ENCODE measurements at regions not wholly inside any gene's neighbourhood (a gene's known extent, or its start where the extent isn't known, plus 50 kb on each side); places are given as distances from the start of the nearest gene placed in this dataset.
"Not testable (repeated sequence)": the region's sequence is repeated elsewhere in the genome, so short reads cannot be mapped to it uniquely, and the experiment has no call there.

DNA sequence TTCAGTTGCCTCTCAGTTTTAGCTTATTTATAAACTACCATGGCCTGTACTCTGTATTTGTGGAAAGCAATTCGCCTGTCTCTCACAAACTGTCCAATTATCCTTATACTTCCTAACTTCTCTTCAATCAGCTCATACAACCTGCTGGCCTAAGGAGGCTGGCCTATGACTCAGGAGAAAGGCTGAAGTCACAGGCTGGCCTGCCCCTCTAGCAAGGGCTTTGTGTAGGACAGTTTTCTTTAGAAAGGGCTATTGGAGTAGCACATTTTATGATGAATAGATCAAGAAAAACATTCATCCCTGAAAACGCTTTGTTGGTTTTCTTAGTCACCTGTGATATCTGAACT, 988.7 kb upstream of the ARRDC3 start:
- DNase-seq (ENCODE audit: low read depth) = no peak

DNA sequence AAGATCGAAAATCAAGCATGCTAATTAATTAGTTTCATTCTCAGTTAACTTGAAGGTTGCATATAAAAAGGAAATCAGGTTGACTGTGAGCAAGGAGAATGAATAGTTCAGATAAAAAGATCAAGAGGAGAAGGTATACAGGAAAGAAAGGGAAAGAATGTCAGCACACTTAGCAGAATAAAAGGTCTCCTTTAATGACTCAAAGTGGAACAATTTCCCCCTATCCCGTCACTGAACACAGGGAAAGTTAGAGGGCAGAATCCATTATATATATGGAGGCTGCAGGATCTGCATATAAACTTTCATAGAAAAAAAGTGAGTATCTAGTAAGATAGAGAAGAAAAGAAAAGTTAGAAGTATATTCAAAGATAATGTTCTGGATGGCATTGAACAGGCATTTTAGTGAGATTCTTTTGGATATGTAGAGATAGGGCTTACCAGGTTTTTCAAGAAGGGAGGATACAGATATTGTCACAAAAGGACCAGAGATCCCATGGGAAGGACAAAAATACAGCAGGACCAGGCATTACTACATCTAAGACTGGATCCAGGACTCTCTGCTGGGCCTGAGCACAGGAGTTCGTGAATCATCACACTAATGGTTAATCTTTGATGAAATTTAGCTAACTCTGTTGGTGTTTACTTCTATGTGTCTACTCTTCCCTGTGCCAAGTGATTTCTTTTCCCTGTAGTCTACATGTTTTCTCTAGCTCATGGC, 988.2 kb upstream of the ARRDC3 start:
- DNase-seq (ENCODE audit: low read depth) = no peak

DNA sequence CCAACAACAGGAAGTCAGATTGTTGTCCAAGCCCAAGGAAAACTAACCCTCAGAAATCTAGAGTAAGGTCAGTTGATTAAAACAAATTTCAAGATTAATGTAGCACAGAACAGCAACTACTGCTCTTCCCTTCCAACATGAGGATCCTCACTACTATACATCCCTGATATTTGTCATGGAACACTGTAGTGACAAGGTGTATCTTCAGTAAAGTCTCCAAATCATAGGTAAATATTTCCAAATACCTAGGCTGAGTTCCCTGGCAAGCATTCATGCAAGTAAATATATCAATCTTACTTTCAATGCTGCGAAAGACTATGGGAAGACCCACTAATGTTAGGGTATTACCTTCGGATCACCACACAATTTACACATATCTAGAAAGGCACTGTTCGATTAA, 986.9 kb upstream of the ARRDC3 start:
- DNase-seq (ENCODE audit: low read depth) = no peak

DNA sequence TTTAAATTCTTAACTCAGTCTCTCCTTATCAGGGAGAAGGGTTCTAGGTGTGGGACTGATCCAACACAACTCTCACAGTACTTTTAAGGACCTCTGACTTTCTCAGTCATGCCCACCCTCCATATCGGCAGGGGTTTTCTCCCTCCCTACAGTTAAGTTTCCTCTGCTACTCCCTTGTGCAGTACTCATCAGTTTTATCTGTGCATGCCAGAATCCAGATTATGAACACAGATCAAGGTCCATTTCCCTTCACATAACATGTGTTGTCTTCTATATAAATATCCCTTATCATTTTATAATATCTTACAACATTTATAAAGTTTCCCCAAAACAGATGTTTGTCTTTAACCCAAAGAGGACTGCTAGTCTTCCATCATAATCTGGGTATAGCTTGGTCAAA, 986.5 kb upstream of the ARRDC3 start:
- DNase-seq (ENCODE audit: low read depth) = no peak

DNA sequence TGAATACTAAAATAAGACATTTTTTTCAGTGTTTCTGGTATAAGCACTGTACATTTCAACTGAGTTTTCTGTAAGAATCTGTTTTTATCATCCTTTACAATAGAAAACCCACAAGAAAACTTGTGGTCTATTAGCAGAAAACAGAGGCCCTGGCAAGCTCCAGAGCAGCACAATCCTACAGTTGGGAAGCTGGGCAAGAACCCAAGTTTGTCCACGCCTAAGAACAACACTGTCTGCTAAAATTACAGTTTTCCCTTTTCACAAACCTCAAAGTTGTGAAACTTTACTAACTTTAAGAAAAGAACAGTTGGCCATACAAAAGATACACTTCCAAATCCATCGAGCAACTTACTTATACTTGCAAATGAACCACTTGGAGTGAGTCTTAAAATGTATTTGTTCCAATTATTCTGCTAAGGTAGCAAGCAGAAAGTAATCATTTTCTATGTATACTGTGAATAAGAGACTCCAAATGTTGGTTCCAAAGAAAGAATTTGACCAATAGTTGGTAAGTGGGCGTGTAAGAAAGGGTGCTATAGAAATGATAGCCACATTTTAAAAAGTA, 982.0 kb upstream of the ARRDC3 start:
- DNase-seq (ENCODE audit: low read depth) = peak; percentile 81

DNA sequence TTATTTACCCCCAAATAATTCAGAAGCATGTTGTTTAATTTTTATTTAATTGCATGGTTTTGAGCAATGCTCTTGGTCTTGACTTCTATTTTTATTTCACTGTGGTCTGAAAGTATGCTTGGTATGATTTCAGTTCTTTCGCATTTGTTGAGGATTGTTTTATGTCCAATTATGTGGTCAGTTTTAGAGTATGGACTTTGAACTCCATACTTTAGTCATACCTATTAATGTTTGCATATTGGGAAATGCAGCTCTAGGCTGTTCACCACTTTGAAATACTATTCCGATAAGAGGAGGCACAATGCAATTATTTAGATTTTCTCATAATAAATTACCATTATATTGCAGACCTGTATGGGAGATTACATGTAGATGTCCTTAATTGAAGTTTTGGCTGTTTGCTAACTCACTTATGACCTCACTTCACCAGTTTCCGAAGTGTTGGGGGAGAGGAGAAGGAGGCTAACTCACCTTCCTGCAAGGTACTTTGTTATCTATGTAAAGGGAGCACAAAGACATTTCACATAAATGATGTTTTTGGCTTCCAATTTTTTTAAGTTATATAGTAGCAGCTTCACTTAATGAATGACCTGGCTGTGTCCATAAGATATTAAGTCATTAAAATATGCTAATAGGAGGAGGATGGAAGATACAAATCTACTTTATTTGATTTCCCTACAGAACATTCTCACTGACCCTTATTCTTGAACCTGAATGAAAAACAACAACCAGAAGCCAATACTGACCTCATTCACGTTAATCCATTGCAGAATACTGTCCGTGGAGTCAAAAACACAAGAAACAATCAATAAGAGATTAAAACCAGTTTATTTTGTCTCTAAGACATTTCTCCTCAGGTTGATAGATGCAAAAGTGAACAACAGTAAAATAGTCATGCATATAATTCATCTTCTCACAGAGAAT, 970.3 kb upstream of the ARRDC3 start:
- no peak for DNase-seq (ENCODE audit: low read depth)

DNA sequence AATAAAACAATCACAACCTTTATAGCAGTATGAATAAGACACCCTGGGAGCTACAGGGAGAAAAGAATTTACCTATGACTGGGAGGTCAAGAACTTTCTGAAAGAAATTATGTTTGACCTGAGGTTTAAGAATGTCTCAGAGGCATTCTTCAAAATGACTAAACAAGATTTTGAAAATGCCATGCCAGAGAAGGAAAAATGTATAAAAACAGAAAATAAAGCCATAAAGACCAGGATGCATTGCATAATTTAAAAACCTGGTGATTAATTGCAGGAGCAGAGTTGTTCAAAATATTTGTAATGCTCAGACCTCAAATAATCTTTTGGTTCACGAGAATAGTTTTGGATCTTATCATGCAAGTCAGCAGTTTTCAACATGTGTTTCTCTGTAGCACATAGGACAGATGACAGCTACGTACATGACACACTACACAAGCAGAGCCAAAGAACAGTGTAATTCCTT, 954.7 kb upstream of the ARRDC3 start:
- DNase-seq (ENCODE audit: low read depth) = no peak

DNA sequence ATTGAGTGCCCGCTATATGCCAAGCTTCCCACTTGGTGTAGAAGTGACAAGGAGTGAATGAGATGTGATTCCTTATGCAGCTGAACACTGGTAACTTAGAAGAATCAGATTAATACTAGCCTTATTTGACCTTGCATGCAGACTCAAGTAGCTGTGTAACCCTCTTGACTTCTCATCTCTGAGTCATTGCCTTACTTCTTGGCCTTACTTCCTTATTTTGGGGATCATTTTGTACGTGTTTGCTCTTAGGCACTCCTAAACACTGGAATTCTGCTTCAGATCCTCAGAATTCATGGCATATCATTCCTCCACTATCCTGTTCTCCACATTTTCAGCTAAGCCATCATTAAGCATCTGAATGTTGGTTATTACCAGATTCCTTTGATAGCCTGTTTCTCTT, 948.9 kb upstream of the ARRDC3 start:
- DNase-seq (ENCODE audit: low read depth) = no peak

DNA sequence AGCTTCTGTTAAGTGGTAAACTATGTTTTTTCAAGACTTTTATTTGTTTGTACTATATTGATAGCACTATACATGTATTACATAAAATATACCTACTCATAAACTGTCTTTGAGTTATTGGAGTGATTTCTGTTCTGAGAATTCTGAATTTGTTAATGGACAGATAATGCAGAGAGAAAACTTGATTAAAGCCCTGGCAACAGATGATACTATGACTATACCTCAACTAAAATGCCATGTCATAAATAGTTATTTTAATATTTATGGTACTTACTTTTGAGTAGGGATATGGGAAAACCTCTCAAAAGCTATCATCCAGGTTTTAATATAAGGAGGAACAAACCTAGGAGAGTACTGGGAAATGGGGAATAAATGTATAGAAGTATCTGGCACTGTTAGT, 947.2 kb upstream of the ARRDC3 start:
- DNase-seq (ENCODE audit: low read depth) = no peak

DNA sequence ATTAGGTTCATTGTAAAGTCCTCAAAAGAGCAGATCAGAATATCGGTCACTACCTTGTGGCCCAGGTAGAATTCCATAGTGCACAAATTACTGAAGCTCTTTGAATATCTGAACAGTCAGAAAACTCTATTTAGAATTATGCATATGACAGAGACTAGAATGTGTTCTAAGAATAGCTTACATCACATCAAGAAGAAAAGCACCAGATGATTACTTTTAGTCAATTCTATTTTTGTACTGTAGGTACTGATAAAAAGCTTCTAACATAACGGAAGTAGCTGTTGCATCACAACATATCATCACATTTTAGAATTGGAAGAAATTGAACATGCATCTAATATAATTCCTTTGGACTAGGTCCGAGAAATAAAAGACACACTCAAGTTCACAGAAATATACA, 946.6 kb upstream of the ARRDC3 start:
- DNase-seq (ENCODE audit: low read depth) = no peak

DNA sequence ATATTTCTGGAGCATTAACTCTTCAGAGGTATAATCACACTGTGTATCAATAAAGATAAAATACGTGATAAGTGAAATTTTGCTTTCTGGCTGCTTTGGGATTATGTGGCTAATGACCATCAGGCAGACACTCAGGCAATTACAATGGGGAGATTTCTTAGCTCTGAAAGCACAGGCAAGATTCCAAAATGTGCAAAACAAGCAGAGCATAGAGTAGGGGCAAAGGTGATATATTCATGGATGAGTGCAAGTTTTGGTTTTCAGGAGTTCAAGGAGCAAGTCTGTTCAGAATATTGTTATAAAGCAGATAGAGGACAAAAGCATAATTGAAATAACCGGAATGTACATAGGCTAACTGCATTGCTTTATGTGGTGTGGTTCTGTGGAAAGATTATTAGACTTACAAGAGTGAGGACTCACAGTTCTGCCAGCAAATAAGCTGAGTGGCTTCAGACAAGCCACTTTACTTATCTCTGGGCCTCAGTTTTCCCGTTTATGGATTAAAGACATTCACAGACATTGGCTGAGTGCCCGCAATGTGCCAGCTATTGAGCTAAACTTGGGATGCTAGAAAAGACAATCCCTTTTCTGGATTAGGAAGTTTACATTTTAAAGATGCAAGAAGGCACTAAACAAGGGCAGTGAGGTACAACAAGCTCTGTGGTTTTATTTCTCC, 945.6 kb upstream of the ARRDC3 start:
- no peak for DNase-seq (ENCODE audit: low read depth)

DNA sequence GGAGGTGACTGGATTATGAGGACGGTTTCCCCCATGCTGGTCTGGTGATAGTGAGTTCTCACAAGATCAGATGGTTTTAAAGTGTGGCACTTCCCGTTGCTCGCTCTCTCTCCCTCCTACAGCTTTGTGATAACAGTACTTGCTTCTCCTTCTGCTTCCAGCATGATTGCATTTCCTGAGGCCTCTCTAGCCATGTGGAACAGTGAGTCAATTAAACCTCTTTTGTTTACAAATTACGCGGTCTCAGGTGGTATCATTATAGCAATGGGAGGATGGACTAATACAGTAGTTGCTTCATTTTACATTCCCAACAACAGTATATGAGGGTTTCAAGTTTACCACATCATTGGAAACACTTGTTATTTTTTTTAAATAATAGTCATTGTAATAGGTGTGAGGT, 937.3 kb upstream of the ARRDC3 start:
- no peak for DNase-seq (ENCODE audit: low read depth)

DNA sequence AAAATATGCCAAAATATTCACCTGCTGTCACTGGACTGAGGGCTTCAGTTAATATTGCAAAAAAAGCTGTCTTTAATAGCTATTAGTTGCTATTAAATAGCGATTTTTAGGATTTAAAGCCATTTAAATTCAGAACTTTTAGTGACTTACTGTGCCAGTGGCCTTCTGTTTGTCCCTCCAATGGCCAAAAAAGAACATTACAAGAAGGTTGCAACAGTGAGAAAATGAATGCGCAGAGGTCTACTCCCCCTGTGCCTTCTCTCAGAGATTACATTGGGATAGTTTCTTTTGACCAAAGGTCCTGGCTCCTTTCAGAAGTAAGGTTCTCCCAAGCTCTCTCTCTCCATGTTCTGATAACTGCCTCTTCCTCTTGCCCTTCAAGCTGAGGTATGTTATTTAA, 930.3 kb upstream of the ARRDC3 start:
- no peak for DNase-seq (ENCODE audit: low read depth)

DNA sequence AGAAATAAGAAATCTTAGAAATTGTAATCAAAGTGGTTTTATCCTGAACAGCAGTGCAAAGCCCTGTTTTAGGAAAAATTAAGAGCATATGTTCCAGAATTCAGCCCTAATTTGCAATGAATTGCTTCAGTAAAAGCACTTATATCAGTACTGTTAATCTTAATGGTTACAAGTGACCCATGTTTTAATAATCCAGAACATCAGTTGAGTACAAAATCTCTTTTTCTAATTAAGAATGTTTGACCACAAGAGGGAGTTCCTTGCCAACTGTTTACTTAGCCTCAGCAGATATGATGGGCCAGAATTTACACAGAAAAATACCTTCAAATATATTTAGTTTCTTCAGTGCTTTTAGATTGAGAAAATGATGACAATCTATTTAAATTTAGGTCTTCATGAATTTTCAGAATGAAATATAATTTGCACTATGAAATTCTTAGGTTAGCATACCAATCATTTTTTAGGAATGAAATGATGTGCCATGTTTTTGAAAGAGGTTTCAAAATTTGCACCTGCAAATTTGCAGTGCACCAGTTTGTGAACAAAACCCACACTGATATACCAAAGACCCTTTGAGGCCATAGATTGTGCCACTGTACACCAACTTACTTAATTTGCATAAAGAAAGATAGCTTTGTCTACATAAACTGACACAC, 926.3 kb upstream of the ARRDC3 start:
- DNase-seq (ENCODE audit: low read depth) = peak; percentile 48

DNA sequence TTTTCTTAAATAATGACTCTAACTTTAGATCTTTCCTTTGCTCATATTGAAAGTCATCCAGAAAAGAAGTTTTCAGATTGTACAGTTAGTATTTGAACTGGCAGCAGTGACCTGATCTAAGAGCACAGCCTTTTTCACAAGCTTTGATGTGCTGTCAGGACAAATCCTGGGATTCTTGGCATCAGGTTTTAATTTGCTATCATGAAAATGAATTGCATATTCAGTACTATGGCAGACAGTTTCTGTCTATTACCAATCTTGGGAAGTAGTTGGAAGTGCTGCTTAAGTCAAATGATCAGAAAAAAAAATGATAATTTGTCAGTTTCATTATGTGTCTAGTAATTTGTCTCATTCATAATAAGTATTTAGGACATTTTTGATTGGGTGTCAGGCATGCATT, 925.6 kb upstream of the ARRDC3 start:
- no peak for DNase-seq (ENCODE audit: low read depth)

DNA sequence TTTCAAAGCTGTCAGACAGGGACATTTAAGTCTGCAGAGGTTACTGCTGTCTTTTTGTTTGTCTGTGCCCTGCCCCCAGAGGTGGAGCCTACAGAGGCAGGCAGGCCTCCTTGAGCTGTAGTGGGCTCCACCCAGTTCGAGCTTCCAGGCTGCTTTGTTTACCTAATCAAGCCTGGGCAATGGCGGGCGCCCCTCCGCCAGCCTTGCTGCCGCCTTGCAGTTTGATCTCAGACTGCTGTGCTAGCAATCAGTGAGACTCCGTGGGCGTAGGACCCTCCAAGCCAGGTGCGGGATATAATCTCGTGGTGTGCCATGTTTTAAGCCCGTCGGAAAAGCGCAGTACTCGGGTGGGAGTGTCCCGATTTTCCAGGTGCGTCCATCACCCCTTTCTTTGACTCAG, 919.2 kb upstream of the ARRDC3 start:
- DNase-seq (ENCODE audit: low read depth) = not testable (repeated sequence)

DNA sequence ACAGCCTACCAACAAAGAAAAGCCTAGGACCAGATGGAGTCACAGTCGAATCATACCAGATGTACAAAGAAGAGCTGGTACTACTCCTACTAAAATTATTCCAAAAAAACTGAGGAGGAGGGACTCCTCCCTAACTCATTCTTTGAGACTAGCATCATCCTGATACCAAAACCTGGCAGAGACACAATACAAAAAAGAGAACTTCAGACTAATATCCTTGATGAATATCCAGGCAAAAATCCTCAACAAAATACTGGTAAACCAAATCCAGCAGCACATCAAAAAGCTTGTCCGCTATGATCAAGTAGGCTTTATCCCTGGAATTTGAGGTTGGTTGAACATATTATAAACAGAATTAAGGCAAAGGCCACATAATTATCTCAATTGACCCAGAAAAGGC, 900.4 kb upstream of the ARRDC3 start:
- DNase-seq (ENCODE audit: low read depth) = no peak

DNA sequence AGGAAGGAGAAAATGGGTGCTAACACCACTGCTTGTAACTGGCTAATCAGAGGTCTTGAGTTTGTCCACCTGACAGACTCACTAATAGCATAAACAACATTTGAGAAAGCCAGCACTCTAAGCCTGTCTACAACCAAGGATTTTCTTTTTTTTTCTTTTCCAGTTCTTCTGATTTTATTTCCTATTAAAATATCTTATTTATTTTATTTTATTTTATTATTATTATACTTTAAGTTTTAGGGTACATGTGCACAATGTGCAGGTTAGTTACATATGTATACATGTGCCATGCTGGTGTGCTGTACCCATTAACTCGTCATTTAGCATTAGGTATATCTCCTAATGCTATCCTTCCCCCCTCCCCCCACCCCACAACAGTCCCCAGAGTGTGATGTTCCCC, 888.6 kb upstream of the ARRDC3 start:
- not testable (repeated sequence) for DNase-seq (ENCODE audit: low read depth)

DNA sequence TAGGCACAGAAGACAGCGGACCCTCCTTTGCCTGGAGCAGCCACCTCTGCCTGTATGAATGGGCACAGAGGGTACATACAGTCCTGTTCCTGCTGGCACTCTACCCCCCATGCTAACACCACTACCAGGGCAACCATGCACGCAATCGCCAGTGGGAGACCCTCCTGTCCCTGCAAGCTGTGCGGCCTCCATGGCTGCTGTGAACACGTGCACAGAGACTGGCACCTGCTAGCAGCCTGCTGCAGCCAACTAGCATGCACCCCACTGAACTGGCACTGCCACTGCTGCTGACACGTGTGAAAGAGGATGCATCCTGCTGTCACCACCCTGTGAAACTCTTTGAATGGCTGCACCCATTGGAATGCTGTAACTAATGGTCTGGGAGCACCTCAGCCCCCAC, 885.2 kb upstream of the ARRDC3 start:
- DNase-seq (ENCODE audit: low read depth) = no peak

DNA sequence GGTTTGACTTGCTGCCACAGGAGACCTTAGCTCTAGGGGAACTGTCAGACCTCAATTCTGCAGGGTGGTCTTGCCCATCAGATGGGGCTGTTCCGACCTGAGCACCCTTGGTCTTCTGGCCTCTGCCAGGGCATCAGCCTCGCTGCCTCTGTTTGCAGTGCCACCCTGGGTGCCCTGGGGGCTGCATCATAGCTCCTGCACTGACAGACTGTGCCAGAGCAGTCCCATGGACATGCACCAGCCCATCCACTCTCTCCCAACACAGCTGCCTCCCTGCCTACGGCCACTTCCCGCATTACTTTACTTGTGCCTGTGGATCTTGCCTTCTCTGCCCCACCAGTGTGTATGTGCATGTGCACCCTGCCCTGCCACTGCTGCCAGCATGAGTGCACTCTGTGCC, 884.7 kb upstream of the ARRDC3 start:
- DNase-seq (ENCODE audit: low read depth) = no peak

DNA sequence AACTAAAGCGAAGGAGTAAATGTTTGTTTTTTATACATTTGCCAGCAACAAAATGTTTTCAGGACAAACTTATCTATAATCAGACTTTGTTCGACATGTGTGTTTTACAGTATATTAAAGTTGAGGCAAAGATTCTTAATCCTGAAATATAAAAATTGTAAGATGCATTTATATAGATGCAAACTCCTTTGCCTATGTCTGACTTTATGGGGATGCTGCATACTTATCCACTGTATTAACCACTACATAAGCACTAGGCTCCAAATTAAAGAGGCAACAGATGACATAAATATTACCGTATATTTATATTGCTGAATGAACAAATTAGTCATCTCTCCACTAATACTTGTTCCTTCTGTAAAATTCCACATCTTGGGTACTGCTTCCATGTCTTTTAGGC, 882.7 kb upstream of the ARRDC3 start:
- no peak for DNase-seq (ENCODE audit: low read depth)

Data from myocyte (in vitro differentiated cells).